Occipital lobe (tissue), 1 donor: ENCODE measurements at regions not wholly inside any gene's neighbourhood (a gene's known extent, or its start where the extent isn't known, plus 50 kb on each side); places are given as distances from the start of the nearest gene placed in this dataset.
"Not testable (repeated sequence)": the region's sequence is repeated elsewhere in the genome, so short reads cannot be mapped to it uniquely, and the experiment has no call there.

Experiments
- DNase-seq: peaks from one replicate; lab custom pipeline; 2025; lab: John Stamatoyannopoulos, UW

- no peak for DNase-seq
Measured at GRCh38 chr3:186454881-186455703, 89.1 kb downstream of the CRYGS start.

DNA sequence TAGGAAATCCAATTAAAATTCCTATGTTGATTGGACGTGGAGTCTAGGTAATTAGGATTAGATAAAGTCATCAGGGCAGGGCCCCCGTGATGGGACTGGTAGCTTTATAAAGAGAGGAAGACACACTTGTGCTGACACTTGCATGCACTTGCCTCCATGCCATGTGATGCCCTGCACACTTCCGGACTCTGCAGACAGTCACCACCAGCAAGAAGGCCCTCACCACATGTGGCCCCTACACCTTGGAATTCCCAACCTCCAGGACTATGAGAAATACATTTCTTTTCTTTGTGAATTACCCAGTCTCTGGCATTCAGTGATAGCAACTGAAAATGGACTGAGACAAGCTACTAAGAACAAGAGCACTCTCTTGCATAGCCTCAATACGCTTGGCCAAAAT lies 90.6 kb downstream of the CRYGS start:
- DNase-seq = no peak

GRCh38 chr3:186452517-186452916 lies 90.5 kb upstream of the DGKG start:
- DNase-seq = no peak

DNA sequence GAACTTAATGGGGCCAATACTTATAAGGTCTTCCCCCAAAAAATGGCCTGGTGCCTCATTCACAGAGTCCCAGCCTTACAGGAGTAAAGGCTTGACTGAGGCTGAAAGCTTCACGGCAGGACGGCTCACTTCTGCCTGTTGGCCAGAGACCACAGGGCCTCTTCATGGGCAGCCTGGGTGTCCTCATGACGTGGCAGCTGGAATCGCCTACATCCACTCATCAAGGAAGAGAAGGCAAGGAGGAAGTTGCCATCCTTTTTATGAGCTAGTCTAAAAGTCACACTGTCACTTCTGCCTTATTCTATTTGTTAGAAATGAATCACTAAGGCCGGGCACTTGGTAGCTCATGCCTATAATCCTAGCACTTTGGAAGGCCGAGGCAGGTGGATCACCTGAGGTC lies 89.3 kb upstream of the DGKG start:
- DNase-seq = no peak

- DNase-seq = no peak
Measured at GRCh38 chr3:186444974-186445373, 82.9 kb upstream of the DGKG start.

DNA sequence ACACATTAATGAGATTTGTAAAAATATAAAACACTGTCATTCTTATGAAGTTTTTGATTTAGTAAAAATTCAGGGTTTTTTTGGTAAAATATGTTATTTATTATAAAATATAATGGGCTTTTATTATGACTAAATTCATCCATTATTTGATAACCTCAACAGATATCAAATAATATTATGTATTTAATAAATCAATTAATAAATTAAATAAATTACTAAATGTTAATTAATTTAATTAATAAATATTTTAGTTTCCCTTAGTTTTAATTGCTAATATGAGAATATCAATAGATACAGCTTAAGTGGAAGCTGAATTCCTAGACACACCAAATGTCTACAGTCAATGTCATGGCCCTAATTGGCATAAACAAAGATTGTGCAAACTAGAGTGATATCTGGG lies 82.3 kb upstream of the DGKG start:
- DNase-seq = no peak

GRCh38 chr3:186442979-186443378 lies 80.9 kb upstream of the DGKG start:
- not testable (repeated sequence) for DNase-seq

DNA sequence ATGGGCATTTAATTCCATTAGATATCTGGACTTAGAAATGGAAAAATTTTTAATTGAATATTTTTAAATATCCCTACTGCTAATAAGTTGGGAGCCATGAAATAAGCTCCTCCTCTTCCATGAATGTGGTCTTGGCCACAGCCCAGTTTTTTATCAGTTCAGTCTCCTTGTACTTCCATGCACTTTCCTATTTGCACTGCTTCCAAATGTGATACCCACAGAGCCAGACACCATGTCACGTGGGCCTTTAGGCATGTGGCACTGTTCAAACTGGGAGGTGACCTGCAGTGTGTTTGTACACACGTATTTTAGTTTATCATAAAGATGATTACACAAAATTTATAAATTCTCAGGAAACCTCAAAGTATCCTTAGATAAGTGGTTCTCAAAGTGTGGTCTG lies 80.1 kb upstream of the DGKG start:
- no peak for DNase-seq

DNA sequence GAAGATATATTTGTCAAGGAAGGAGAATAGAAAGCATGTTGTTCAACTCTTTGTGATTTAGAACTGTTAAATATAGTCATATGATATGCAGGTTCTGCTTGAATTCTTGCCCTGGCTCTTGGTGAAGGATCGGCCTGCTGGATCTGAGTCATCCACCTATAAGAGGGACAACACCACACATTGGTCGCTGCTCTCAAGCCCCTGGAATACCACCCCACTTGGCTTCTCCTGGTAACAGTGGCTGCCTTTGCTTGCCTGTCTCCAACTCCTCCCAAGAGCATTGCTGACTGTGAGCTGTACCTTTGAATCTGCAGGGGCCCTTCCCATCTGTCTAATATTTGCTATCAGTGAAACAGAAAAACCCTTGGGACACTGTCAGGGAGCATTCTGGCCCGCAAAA lies 78.9 kb upstream of the DGKG start:
- DNase-seq = no peak

DNA sequence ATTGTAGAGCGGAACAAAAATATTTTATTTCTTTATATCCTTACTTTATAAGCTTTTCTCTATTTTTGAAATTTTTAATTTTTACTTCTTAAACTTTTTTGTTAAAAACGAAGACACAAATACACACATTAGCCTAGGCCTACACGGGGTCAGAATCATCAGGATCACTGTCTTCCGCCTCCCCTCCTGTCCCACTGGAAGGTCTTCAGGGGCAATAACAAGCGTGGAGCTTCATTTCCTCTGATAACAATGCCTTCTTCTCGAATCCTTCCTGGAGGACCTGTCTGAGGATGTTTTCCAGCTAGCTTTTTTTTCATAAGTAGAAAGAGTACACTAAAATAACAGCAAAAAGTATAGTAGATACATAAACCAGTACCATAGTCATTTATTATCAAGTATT lies 77.7 kb upstream of the DGKG start:
- no peak for DNase-seq

DNA sequence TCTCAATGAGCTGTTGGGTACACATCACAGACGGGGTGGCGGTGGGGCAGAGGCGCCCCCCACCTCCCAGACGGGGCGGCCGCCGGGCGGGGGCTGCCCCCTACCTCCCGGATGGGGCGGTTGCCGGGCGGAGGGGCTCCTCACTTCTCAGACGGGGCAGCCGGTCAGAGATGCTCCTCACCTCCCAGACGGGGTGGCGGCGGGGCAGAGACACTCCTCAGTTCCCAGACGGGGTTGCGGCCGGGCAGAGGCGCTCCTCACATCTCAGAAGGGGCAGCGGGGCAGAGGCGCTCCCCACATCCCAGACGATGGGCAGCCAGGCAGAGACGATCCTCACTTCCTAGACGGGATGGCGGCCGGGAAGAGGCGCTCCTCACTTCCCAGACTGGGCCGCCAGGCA lies 73.3 kb upstream of the DGKG start:
- not testable (repeated sequence) for DNase-seq

DNA sequence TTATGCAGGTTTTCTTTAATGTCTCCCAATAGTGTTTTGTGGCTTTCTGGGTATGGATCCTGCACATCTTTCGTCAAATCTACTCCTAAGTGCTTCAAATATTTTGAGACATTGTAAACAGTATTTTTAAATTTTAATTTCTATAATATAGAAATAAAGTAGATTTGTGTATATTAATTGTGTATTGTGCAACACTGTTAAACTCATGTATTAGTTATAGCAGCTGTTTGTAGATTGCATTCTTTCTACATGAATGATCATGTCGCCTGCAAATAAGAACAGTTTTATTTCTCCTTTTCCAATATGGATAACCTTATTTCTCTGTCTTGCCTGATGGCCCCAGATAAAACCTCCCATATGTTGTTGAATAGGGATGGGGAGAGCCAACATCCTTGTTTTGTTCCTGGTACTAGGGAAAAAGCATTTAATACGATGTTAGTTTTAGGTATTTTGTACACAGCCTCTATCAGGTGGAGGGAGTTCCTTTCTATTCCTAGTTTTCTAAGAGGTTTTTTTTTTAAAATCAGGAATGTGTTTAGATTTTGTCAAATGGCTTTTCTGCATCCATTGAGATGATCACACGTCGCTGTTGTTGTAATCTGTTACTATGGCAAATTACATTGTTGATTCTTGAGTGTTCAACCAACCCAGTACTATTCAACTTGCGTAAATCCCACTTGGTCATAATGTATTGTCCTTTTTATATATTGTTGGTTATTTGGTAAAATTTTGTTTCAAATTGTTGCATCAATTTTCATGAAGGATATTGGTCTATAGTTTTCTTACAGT lies 71.1 kb upstream of the DGKG start:
- DNase-seq = no peak

GRCh38 chr3:186432189-186432588 lies 70.2 kb upstream of the DGKG start:
- no peak for DNase-seq

- DNase-seq = no peak
Measured at GRCh38 chr3:186427627-186428281, 65.7 kb upstream of the DGKG start.

DNA sequence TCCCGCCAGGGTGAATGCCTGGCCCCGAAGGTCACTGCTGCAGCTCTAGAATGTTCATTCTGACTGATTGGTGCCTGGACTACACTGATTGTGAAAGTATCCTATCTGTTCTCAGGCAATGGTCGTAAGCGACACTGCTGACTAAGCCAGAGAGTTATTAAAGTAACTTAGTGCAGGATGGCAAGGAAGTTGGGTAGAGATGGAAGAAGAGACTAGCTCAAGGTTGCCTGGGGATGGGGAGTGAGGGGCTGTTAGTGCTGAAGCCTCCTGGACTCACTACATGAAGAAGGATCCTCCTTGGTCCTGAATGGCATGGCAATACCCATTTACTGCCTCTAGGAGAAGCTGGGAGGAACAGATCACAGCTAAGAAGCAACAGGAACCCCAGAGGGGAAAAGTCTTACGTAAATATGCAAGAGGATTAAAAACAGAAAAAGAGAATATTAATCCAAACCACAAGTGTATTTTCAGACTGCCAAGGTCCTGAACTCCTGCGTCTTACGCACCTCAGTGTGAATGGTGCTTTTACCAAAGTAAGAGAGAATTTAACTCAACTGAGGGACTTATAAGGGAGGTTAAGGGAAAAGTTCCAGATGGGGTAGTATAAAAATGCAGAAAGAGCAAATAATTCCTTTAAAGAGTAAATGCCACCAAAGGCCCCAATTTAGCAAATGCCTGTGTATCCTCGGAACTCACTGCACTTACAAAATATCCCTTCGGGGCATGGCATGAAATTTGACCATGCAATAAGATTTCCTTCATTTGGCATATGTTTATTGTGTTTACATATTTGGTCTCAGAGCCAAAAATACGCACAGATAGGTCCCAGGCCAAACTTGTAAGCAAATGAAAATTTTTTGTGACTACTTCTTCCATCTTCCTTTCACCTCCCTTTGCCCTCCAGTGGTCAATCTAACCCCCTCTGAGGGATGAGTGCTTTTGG lies 64.0 kb upstream of the DGKG start:
- DNase-seq = no peak

DNA sequence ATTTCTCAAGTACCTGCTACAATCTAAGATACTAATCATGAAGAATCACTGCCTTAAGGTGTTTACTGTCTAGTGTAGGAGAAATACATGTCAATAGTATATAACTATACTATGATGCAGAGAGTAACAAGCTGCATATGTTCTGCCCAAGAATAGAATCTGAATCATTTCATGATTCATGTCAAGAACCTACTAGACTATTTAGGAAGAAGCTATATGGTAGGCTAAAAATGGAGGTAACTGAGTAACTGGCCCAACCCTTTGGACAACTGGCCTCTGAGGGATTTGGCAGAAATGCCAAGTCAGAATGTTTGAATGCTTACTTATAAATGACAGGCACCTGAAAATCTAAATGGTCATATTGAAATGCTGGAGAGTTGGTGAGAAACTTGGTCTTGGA lies 59.9 kb upstream of the DGKG start:
- no peak for DNase-seq

DNA sequence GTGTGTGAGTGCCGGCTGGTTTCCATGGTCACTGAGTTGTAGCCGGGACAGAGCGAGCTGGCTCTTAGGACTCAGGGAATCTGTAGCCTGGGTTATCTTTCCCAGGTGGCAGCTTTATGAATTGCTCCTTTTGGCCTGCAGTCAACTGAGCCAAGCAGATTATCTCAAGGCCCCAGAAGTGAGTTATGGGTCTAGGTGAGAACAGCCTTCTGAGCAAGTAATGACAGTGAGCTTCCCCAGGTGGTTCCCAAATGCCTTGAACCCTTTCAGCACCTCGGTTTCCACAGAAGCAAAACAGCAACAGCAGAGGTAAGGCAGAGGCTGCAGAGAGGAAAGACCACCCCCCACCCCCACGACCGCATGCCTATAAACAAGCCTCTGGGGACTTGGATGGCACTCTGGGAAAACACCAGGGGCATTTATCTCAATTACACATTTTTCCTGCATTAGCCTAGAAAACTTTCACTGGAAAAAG lies 56.7 kb upstream of the DGKG start:
- no peak for DNase-seq

DNA sequence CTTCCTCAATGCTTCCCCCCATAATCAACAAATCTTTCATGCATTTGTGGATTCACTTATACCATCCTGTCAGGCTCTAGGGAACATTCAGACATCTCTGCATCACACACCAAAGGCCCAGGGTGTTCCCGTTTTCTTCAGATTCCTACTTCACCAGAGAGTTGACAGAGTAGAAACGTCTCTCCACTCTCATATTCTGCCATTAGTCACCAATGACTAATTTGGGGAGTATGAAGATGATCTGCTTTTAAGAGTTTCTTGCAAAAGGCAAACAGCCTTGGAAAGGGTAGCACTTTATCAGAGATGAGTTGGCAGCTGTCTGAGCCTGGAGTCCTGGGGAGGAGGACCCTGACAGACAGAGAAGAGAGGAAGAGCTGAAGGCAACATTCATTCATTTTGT lies 55.8 kb upstream of the DGKG start:
- no peak for DNase-seq

DNA sequence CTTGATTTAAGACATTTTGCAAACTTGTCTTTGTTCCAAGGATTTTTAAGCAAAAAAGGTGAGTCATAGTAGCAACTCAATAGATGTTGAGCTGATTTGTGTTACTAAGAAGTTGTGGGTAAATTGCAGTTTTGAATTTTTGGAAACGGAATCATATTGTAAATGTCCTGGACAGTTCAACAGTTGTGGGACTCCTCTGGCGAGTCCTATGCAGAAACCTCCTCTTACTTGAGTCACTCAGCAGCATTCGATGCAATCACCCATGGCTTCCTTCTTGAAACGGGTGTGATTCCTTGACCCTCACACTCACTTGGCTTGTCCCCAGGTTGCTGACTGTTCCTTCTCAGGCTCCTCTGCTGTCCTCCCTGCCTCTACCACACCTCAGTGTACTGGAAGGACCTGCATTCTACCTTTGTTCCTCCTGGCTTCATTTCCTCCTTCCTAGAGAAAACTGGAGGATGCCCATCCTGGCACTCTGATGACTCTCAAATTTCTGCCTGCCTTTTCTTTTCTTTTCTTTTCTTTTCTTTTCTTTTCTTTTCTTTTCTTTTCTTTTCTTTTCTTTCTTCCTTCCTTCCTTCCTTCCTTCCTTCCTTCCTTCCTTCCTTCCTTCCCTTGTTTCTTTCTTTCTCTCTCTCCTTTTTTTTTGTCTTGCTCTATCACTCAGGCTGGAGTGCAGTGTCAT lies 52.8 kb upstream of the DGKG start:
- DNase-seq = peak; percentile 27

DNA sequence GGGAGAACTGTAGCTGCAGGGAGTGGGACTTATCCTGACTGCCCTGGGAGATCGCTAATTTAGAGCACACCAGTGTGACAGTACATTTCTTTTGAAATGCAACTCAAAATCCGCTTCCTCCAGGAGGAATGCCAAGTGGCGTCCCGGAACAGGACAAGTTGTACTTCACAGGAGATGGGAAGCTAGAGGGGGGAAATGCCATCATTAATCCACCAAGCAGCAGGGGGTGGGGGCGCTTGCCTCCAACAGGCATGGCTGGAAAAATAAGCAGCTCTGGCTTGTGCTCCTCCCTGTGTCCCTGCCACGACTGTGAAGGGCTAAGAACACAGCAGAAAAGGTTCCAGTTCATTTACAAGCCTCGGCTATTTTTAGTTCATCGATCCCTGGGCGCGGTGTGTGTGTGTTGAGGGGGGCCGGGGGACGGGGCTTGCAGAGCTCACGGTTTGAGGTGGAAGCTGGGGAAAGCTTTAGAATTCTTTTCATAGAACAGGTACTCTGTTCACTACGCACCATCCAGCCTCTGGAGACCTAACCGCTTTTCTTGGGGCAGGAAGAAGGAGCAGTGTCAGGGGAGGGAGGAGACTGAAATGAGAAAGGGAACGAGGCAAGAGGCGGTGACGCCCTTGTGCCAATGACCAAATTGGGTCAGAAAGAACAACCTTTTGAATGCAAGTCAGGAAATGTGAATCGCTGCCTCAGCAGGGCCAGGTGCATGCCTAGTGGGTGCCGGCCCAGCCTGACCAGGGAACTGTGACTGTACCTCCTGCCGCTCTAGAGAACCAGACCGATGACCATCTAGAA lies 51.8 kb upstream of the DGKG start:
- peak; percentile 58 for DNase-seq
